PC-3 (cell line): ENCODE measurements at regions not wholly inside any gene's neighbourhood (a gene's known extent, or its start where the extent isn't known, plus 50 kb on each side); places are given as distances from the start of the nearest gene placed in this dataset.

ENCODE experiments used
- ATAC-seq: fragments of 200-7000 bp; cut with Tn5 transposase; 2 replicates; pipeline ENCODE4 v1.9.1; 2020; ENCODE audit warnings: mild to moderate bottlenecking, moderate library complexity
- BruUV-seq: library from RNA; stranded (reverse); fragments of 400-500 nt; replicated peaks from 2 replicates; lab custom pipeline; 2021; lab: Mats Ljungman, UMichigan
- CTCF ChIA-PET: fragments of 300-600 bp; sonication (Branson Sonifier 250); formaldehyde crosslinking; loops from one replicate; lab custom pipeline; 2022; ENCODE audit warnings: antibody characterized with exemption; lab: Charles Lee
- POLR2A ChIA-PET: fragments of 300-600 bp; sonication (Branson Sonifier 250); formaldehyde crosslinking; loops from one replicate; lab custom pipeline; 2022; ENCODE audit warnings: antibody characterized with exemption; ENCODE audit not compliant: unreplicated experiment; lab: Charles Lee
- DNase-seq: peaks from one replicate; pipeline ENCODE4 v3.0.0-alpha.2; 2015
- H2AFZ ChIP-seq: fragments of 300-600 bp; sonication (generic); 2 replicates; pipeline ENCODE4 v1.6.0; 2016; ENCODE audit warnings: antibody characterized with exemption, low read length
- H3F3A ChIP-seq: fragments of 300-600 bp; sonication (generic); one replicate; pipeline ENCODE4 v1.6.0; 2017; ENCODE audit warnings: antibody characterized with exemption, low read length, control low read depth, mild to moderate bottlenecking; ENCODE audit not compliant: unreplicated experiment
- H3K27ac ChIP-seq: fragments of 300-600 bp; sonication (generic); 2 replicates; pipeline ENCODE4 v1.5.1; 2016; ENCODE audit warnings: mild to moderate bottlenecking, low read length
- H3K27me3 ChIP-seq: fragments of 300-600 bp; sonication (generic); 2 replicates; pipeline ENCODE4 v1.6.1; 2016; ENCODE audit warnings: low read length, mixed read lengths
- H3K36me3 ChIP-seq: fragments of 300-600 bp; sonication (generic); 2 replicates; pipeline ENCODE4 v1.6.1; 2016; ENCODE audit warnings: low read depth, mixed run types, low read length, mixed read lengths
- H3K4me1 ChIP-seq: fragments of 300-600 bp; sonication (generic); 2 replicates; pipeline ENCODE4 v1.5.1; 2016; ENCODE audit warnings: low read length; ENCODE audit not compliant: insufficient read depth
- H3K4me2 ChIP-seq: fragments of 300-600 bp; sonication (generic); 2 replicates; pipeline ENCODE4 v1.6.0; 2016; ENCODE audit warnings: low read length
- H3K4me3 ChIP-seq: fragments of 300-600 bp; sonication (generic); 2 replicates; pipeline ENCODE4 v1.5.1; 2016; ENCODE audit warnings: mild to moderate bottlenecking, low read length, mixed read lengths
- H3K79me2 ChIP-seq: fragments of 300-600 bp; sonication (generic); 2 replicates; pipeline ENCODE4 v1.6.1; 2017; ENCODE audit warnings: low read length, mixed read lengths
- H3K9ac ChIP-seq: fragments of 300-600 bp; sonication (generic); 2 replicates; pipeline ENCODE4 v1.6.0; 2016; ENCODE audit warnings: mild to moderate bottlenecking, low read length
- H3K9me2 ChIP-seq: fragments of 300-600 bp; sonication (generic); replicated peaks from 2 replicates; pipeline ENCODE4 v1.6.1; 2016; ENCODE audit warnings: mixed run types, low read length, mixed read lengths
- H3K9me3 ChIP-seq: fragments of 300-600 bp; sonication (generic); 2 replicates; pipeline ENCODE4 v1.6.1; 2016; ENCODE audit warnings: low read length, mixed read lengths
- H4K20me1 ChIP-seq: fragments of 300-600 bp; sonication (generic); 2 replicates; pipeline ENCODE4 v1.6.1; 2016; ENCODE audit warnings: low read length, mixed read lengths
- EZH2 ChIP-seq: fragments of 300-600 bp; sonication (generic); IDR thresholded peaks from one replicate; pipeline ENCODE4 v1.6.1; 2017; ENCODE audit warnings: antibody characterized with exemption, mild to moderate bottlenecking, low read length; ENCODE audit not compliant: unreplicated experiment
- EZH2phosphoT487 ChIP-seq: fragments of 300-600 bp; sonication (generic); IDR thresholded peaks from 2 replicates; pipeline ENCODE4 v1.6.1; 2018; ENCODE audit warnings: mild to moderate bottlenecking, antibody characterized with exemption, low read length, borderline replicate concordance
- intact Hi-C: fragments of 100-400 bp; cut with micrococcal nuclease; formaldehyde crosslinking; loops from 2 replicates; pipeline ENCODE4 v1.9.0; 2023
- TF ChIP-seq, protein P1 (sequence below): fragments of 300-600 bp; sonication (generic); conservative IDR thresholded peaks from 2 replicates; pipeline ENCODE4 v1.5.1; 2017; ENCODE audit warnings: antibody characterized with exemption, low read depth, mild to moderate bottlenecking, low read length

DNA sequence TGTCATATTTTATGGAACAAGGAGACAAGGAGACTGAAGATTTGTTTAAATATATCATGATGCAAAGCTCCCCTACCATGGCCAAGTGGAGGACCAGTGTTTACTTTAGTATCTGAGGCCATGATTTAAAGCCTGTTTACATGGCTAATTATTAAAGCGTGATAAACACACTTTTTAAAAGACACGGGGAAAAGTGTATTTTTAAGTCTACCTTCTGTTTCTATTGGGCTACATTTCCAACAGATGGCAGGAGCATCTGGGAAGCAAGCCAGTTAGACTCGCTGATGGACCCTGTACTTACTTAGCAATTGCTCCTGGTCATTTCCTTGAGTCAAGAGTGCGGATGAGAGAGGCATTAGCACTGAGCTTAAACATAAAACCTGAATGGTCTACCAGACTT lies 480.3 kb upstream of the SEMA6A start:
- Histone ChIP-seq H3K4me3 (no peak overlapping the region), H4K20me1 (no peaks in the 10 kb centered on the region), H3K9me3 (no peaks in the 10 kb centered on the region), H3K36me3 (no peaks in the 10 kb centered on the region), H3K4me2 (no peak overlapping the region), H3F3A (no peaks in the 10 kb centered on the region), H3K27ac (no peak overlapping the region), H2AFZ (no peak overlapping the region), H3K79me2 (no peaks in the 10 kb centered on the region), H3K4me1 (no peaks in the 10 kb centered on the region), H3K9ac (no peak overlapping the region), H3K9me2 (no peaks in the 10 kb centered on the region), H3K27me3 (no peaks in the 10 kb centered on the region)
- DNase-seq (no peak), ATAC-seq (no peak)
- intact Hi-C loops: no loop called here
- POLR2A ChIA-PET: no interaction called here
- no TSS peak for BruUV-seq
- CTCF ChIA-PET: no interaction called here
- TF ChIP-seq, protein P1, sequence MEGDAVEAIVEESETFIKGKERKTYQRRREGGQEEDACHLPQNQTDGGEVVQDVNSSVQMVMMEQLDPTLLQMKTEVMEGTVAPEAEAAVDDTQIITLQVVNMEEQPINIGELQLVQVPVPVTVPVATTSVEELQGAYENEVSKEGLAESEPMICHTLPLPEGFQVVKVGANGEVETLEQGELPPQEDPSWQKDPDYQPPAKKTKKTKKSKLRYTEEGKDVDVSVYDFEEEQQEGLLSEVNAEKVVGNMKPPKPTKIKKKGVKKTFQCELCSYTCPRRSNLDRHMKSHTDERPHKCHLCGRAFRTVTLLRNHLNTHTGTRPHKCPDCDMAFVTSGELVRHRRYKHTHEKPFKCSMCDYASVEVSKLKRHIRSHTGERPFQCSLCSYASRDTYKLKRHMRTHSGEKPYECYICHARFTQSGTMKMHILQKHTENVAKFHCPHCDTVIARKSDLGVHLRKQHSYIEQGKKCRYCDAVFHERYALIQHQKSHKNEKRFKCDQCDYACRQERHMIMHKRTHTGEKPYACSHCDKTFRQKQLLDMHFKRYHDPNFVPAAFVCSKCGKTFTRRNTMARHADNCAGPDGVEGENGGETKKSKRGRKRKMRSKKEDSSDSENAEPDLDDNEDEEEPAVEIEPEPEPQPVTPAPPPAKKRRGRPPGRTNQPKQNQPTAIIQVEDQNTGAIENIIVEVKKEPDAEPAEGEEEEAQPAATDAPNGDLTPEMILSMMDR: no peak
- no peak for TF ChIP-seq EZH2phosphoT487
- TF ChIP-seq EZH2: no peak

- Histone ChIP-seq H3K4me3 (no peak overlapping the region), H3K27me3 (no peaks in the 10 kb centered on the region), H3K27ac (no peak overlapping the region), H2AFZ (no peak overlapping the region), H4K20me1 (no peaks in the 10 kb centered on the region), H3K9ac (no peak overlapping the region), H3K36me3 (no peaks in the 10 kb centered on the region), H3K79me2 (no peaks in the 10 kb centered on the region), H3K4me2 (no peak overlapping the region), H3F3A (no peaks in the 10 kb centered on the region), H3K9me2 (no peaks in the 10 kb centered on the region), H3K4me1 (no peaks in the 10 kb centered on the region), H3K9me3 (no peaks in the 10 kb centered on the region)
- DNase-seq: no peak
- intact Hi-C loops: no loop called here
- ChIA-PET CTCF (no interaction called here), POLR2A (no interaction called here)
- TF ChIP-seq EZH2 (no peak), EZH2phosphoT487 (no peak)
- TF ChIP-seq, protein P1: no peak
- no TSS peak for BruUV-seq
- ATAC-seq: no peak
These were observed 479.5 kb upstream of the SEMA6A start for GRCh38 chr5:117054141-117054540.

GRCh38 chr5:117041926-117042595 lies 467.4 kb upstream of the SEMA6A start:
- intact Hi-C loops: no loop called here
- Histone ChIP-seq H3K9me3 (no peaks in the 10 kb centered on the region), H3K27ac (no peak overlapping the region), H3K27me3 (no peaks in the 10 kb centered on the region), H3K36me3 (no peaks in the 10 kb centered on the region), H3K4me2 (no peak overlapping the region), H3K9me2 (no peaks in the 10 kb centered on the region), H3K4me3 (no peak overlapping the region), H3K4me1 (no peaks in the 10 kb centered on the region), H3K79me2 (no peaks in the 10 kb centered on the region), H3K9ac (no peak overlapping the region), H4K20me1 (no peaks in the 10 kb centered on the region), H2AFZ (no peak overlapping the region), H3F3A (no peaks in the 10 kb centered on the region)
- DNase-seq (no peak), ATAC-seq (no peak)
- CTCF ChIA-PET: no interaction called here
- BruUV-seq: no TSS peak
- POLR2A ChIA-PET: no interaction called here
- TF ChIP-seq EZH2phosphoT487: no peak
- TF ChIP-seq, protein P1: no peak
